HL-60 (cell line): ENCODE measurements at regions not wholly inside any gene's neighbourhood (a gene's known extent, or its start where the extent isn't known, plus 50 kb on each side); places are given as distances from the start of the nearest gene placed in this dataset.

Experiments
- CTCF ChIP-seq: IDR thresholded peaks from one replicate; pipeline ENCODE4 v1.5.1; 2011; ENCODE audit warnings: low read length, control low read depth, inconsistent platforms; ENCODE audit not compliant: insufficient read depth
- POLR2AphosphoS5 ChIP-seq: IDR thresholded peaks from 2 replicates; pipeline ENCODE4 v1.6.1; 2012; ENCODE audit warnings: low read depth

DNA sequence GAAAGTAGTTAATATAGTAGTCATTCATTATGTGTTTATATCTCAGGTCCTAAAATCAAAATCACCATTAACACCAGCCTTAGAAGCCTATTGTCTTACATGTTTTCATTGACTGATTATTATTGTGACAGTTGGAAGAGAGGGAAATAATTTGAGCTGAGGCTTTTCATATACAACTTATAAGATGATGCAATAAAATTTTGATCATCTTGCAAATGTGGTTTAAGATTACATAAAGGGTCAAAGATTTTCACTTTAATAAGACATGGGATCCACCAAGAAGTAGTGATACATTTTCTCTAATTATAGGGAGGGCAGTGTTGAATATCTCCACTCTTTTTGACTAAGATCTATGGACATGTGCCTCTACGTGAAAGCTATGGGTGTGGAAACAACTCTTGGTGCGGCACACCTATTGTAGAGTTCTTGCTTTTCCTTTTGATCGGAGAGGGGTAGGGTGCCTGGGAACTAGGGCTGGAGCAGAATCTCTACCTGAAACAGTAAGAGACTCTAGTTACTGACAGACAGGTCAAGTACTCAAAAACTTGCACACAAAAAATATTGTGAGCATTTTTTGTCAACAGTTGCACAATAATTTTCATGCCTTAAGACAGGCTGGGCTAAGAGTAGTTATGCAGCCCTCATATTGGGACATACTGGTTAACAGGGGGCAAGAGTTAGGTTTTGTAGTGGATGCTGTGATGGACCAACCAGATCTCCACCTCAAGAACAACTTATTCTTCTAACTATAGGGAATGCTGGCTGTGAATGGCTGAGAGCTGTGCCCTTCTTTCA lies 139.3 kb upstream of the FST start:
- TF ChIP-seq POLR2AphosphoS5 (no peak), CTCF (no peak)
